BLaER1 (cell line): ENCODE measurements at regions not wholly inside any gene's neighbourhood (a gene's known extent, or its start where the extent isn't known, plus 50 kb on each side); places are given as distances from the start of the nearest gene placed in this dataset.

Experiments
- H3K27ac ChIP-seq: shearing (Covaris generic); formaldehyde crosslinking; 2 replicates; pipeline ENCODE4 v1.8.1; 2022
- H3K27me3 ChIP-seq: shearing (Covaris generic); formaldehyde crosslinking; 2 replicates; pipeline ENCODE4 v1.8.1; 2022
- H3K36me3 ChIP-seq: shearing (Covaris generic); formaldehyde crosslinking; 2 replicates; pipeline ENCODE4 v1.8.1; 2022
- H3K4me1 ChIP-seq: shearing (Covaris generic); formaldehyde crosslinking; 2 replicates; pipeline ENCODE4 v1.8.1; 2022
- H3K4me2 ChIP-seq: shearing (Covaris generic); formaldehyde crosslinking; 2 replicates; pipeline ENCODE4 v1.8.1; 2022
- H3K4me3 ChIP-seq: shearing (Covaris generic); formaldehyde crosslinking; 2 replicates; pipeline ENCODE4 v1.8.1; 2022
- H3K9ac ChIP-seq: shearing (Covaris generic); formaldehyde crosslinking; 2 replicates; pipeline ENCODE4 v1.8.1; 2022
- H3K9me3 ChIP-seq: shearing (Covaris generic); formaldehyde crosslinking; 2 replicates; pipeline ENCODE4 v1.8.1; 2022
- H4K20me1 ChIP-seq: shearing (Covaris generic); formaldehyde crosslinking; 2 replicates; pipeline ENCODE4 v1.8.1; 2022
- Cebpa-rat ChIP-seq: shearing (Covaris generic); IDR thresholded peaks from 2 replicates; pipeline ENCODE4 v1.8.1; 2022

GRCh38 chr11:115591380-115591779, 87.2 kb upstream of the CADM1 start:
- TF ChIP-seq Cebpa-rat: no peak
- Histone ChIP-seq H3K9me3 (peaks cover 17% of the 10 kb centered on the region), H3K9ac (no peak overlapping the region), H3K36me3 (no peaks in the 10 kb centered on the region), H3K4me3 (no peak overlapping the region), H3K27ac (no peak overlapping the region), H4K20me1 (no peaks in the 10 kb centered on the region), H3K27me3 (no peaks in the 10 kb centered on the region), H3K4me1 (no peaks in the 10 kb centered on the region), H3K4me2 (no peak overlapping the region)

- Histone ChIP-seq H3K9me3 (peaks cover 17% of the 10 kb centered on the region), H3K4me2 (no peak overlapping the region), H3K9ac (no peak overlapping the region), H3K36me3 (no peaks in the 10 kb centered on the region), H3K27me3 (no peaks in the 10 kb centered on the region), H3K27ac (no peak overlapping the region), H3K4me1 (no peaks in the 10 kb centered on the region), H4K20me1 (no peaks in the 10 kb centered on the region), H3K4me3 (no peak overlapping the region)
- no peak for TF ChIP-seq Cebpa-rat
Measured at GRCh38 chr11:115590254-115590653, 86.0 kb upstream of the CADM1 start.

- Histone ChIP-seq H3K4me1 (no peaks in the 10 kb centered on the region), H3K27ac (no peak overlapping the region), H3K27me3 (no peaks in the 10 kb centered on the region), H3K4me2 (no peak overlapping the region), H3K9me3 (peaks cover 17% of the 10 kb centered on the region), H3K4me3 (no peak overlapping the region), H3K9ac (no peak overlapping the region), H4K20me1 (no peaks in the 10 kb centered on the region), H3K36me3 (no peaks in the 10 kb centered on the region)
- TF ChIP-seq Cebpa-rat: no peak
Measured at GRCh38 chr11:115587718-115588342, 83.6 kb upstream of the CADM1 start.

- no peak overlapping the region for H3K27ac ChIP-seq
- H3K36me3 ChIP-seq: no peaks in the 10 kb centered on the region
- no peaks in the 10 kb centered on the region for H3K27me3 ChIP-seq
- H3K4me3 ChIP-seq: no peak overlapping the region
- no peaks in the 10 kb centered on the region for H4K20me1 ChIP-seq
- H3K9me3 ChIP-seq: peaks cover 17% of the 10 kb centered on the region
- no peak overlapping the region for H3K4me2 ChIP-seq
- no peak overlapping the region for H3K9ac ChIP-seq
- no peak for TF ChIP-seq Cebpa-rat
- H3K4me1 ChIP-seq: no peaks in the 10 kb centered on the region
Measured at GRCh38 chr11:115585361-115586024, 81.3 kb upstream of the CADM1 start.

GRCh38 chr11:115581871-115582639, 77.8 kb upstream of the CADM1 start:
- Histone ChIP-seq H3K27ac (no peak overlapping the region), H3K9ac (no peak overlapping the region), H4K20me1 (no peaks in the 10 kb centered on the region), H3K4me3 (no peak overlapping the region), H3K36me3 (no peaks in the 10 kb centered on the region), H3K4me2 (no peak overlapping the region), H3K9me3 (peaks cover 3% of the 10 kb centered on the region; the same call in 1 of the 2 replicates), H3K4me1 (no peaks in the 10 kb centered on the region), H3K27me3 (no peaks in the 10 kb centered on the region)
- no peak for TF ChIP-seq Cebpa-rat

GRCh38 chr11:115580927-115581680, 76.9 kb upstream of the CADM1 start:
- TF ChIP-seq Cebpa-rat: no peak
- no peak overlapping the region for H3K27ac ChIP-seq
- no peaks in the 10 kb centered on the region for H3K36me3 ChIP-seq
- no peaks in the 10 kb centered on the region for H4K20me1 ChIP-seq
- H3K9ac ChIP-seq: no peak overlapping the region
- no peak overlapping the region for H3K4me2 ChIP-seq
- H3K9me3 ChIP-seq: no peaks in the 10 kb centered on the region
- H3K4me3 ChIP-seq: no peak overlapping the region
- H3K4me1 ChIP-seq: no peaks in the 10 kb centered on the region
- H3K27me3 ChIP-seq: no peaks in the 10 kb centered on the region

- Histone ChIP-seq H3K36me3 (no peaks in the 10 kb centered on the region), H3K27me3 (no peaks in the 10 kb centered on the region), H3K27ac (no peak overlapping the region), H3K4me1 (no peaks in the 10 kb centered on the region), H3K4me3 (no peak overlapping the region), H3K9ac (no peak overlapping the region), H4K20me1 (no peaks in the 10 kb centered on the region), H3K9me3 (no peaks in the 10 kb centered on the region), H3K4me2 (no peak overlapping the region)
- TF ChIP-seq Cebpa-rat: no peak
Measured at GRCh38 chr11:115580416-115580815, 76.2 kb upstream of the CADM1 start.

GRCh38 chr11:115579181-115579825, 75.1 kb upstream of the CADM1 start:
- Histone ChIP-seq H3K4me2 (no peak overlapping the region), H3K9ac (no peak overlapping the region), H4K20me1 (no peaks in the 10 kb centered on the region), H3K4me3 (no peak overlapping the region), H3K36me3 (no peaks in the 10 kb centered on the region), H3K4me1 (no peaks in the 10 kb centered on the region), H3K27me3 (no peaks in the 10 kb centered on the region), H3K27ac (no peak overlapping the region), H3K9me3 (no peaks in the 10 kb centered on the region)
- TF ChIP-seq Cebpa-rat: no peak

GRCh38 chr11:115578275-115578674, 74.1 kb upstream of the CADM1 start:
- no peak overlapping the region for H3K4me2 ChIP-seq
- H3K36me3 ChIP-seq: no peaks in the 10 kb centered on the region
- no peaks in the 10 kb centered on the region for H4K20me1 ChIP-seq
- H3K4me1 ChIP-seq: no peaks in the 10 kb centered on the region
- no peak overlapping the region for H3K9ac ChIP-seq
- H3K4me3 ChIP-seq: no peak overlapping the region
- H3K9me3 ChIP-seq: no peaks in the 10 kb centered on the region
- no peak overlapping the region for H3K27ac ChIP-seq
- no peaks in the 10 kb centered on the region for H3K27me3 ChIP-seq
- no peak for TF ChIP-seq Cebpa-rat
